Thyroid gland (tissue), 4 donors: ENCODE measurements at regions not wholly inside any gene's neighbourhood (a gene's known extent, or its start where the extent isn't known, plus 50 kb on each side); places are given as distances from the start of the nearest gene placed in this dataset.

Source experiments
- CTCF ChIP-seq, 6 experiments: fragments of 200-600 bp in 3 of 6; fragments of 450-650 bp in 3 of 6; sonication (generic) in 3 of 6; IDR thresholded peaks; one replicate each; pipeline ENCODE4 v1.5.1; 2016 to 2019; ENCODE audit warnings: antibody characterized with exemption in 6 of 6, mild to moderate bottlenecking in 2 of 6, inconsistent platforms in 1 of 6, moderate library complexity in 1 of 6
- POLR2A ChIP-seq, 2 donors: fragments of 450-650 bp; IDR thresholded peaks; one replicate each; pipeline ENCODE4 v1.6.1; 2017; ENCODE audit warnings: antibody characterized with exemption in 2 of 2, mild to moderate bottlenecking in 2 of 2, moderate library complexity in 1 of 2

DNA sequence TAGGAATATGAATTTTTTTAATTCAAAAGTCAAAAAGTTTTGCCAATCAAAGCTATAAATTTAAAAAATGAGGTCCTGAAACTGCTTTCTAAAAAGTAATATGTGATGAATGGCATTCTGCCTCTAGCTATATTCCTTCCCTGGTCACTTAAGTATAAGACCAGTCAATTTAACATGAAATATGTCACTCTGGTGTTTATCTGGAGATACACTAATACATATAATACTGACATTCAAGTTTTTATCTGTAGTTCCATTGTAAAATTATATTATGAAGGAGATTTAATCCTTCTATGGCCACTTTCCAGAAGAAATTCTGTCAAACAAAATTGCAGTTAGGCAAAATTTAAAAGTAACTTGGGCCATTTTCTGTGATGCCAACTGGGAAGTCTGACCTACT lies 236.8 kb downstream of the CNTN3 start:
- TF ChIP-seq POLR2A (IDR thresholded peaks at IDR 0.05) (no peak), CTCF (IDR thresholded peaks at IDR 0.05) (no peak)
